T-helper 1 cell (primary cell): ENCODE measurements at regions not wholly inside any gene's neighbourhood (a gene's known extent, or its start where the extent isn't known, plus 50 kb on each side); places are given as distances from the start of the nearest gene placed in this dataset.
"Not testable (repeated sequence)": the region's sequence is repeated elsewhere in the genome, so short reads cannot be mapped to it uniquely, and the experiment has no call there.

ENCODE experiments used
- DNase-seq, 5 donors: peaks; one replicate each; pipeline ENCODE4 v3.0.0-alpha.2; 2012 to 2020

DNA sequence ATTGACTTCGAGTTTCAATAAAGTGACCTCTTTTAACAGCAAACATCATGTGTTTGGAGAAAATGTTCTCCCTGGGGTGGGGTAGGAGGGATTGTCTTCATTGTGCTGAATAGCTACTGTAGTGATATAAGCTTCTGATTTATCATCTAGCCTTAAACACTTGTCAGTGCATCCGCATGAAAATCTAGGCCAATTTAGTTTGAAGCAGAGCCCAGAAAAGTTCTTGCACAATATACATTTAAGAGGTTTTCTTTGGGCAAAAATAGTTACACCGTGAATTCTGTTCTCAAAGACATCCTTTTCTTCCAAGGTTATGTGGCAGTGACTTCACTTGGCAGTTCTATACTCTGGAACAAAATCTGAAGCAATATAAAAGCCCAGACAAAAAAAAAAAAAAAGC, 136.0 kb upstream of the IFNG-AS1 start:
- DNase-seq: no peak

DNA sequence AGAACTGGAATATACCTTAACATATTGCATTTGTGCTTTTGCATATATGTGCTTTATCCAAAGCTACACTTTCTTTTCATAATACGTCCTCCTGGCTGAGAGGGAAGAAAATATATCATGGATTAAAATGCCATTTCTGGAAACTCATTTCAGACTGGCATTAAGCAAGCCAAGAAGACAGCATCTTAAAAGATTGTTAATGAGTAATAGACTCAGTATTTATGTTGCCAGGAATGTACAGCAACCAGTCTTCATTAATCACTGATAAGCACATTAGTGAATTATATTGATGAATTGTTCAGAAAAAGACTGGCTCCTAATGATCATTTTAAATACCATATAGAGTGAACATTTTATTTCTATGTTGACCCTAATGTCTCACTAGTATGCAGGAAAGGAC, 134.9 kb upstream of the IFNG-AS1 start:
- no peak for DNase-seq

DNA sequence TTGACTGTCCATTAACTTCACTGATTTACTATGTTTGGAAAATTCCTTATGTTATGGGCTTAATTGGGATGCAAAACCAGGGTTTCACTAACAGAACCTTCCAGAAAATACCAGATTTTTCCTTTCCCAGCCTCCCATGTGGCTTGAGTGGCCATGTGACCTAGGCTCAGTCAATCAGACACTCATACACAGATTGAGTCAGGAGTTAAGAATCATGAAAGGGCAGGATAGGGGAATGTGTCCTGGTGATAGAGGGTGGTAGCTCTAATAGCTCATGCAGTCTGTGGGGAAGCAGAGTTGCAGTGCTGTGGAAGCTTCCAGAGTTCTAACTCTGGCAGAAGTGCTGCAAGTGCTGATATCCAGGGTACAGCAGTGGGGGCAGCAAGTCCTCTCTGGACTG, 134.1 kb upstream of the IFNG-AS1 start:
- DNase-seq: no peak

DNA sequence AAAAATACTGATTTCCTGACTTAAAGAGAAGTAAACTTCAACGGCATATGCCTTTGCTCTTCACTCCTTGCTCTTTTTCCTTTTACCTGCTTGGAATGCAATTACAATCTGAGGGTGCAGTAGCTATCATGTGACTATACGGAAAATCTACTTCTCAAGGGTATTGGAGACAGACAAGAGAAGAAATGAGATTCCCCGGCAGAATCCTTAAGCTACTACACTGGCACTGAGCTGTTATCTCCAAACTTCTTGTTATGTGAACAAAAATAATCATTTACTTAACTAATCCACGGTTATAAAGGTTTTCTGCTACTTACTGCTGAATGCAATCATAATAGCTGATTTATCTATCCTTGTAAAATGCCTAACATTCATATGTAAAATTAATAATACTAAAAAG, 118.0 kb upstream of the IFNG-AS1 start:
- no peak for DNase-seq

DNA sequence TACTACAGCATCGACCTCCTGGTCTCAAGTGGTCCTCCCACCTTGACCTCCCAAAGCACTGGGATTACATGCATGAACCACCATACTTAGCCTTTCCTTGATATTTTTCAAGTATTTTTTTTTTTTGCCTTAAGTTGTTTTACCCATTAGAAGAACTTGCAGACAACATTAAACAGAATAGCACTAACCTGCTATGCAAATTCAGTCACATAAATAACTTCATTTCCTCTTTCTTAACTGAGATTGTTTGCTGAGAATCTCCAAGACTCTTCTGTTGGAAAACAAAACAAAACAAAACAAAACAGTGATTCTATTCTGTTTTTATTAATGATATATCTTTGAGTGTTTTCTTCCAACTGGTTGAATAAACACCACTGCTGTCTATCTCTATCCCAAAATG, 115.9 kb upstream of the IFNG-AS1 start:
- no peak for DNase-seq

DNA sequence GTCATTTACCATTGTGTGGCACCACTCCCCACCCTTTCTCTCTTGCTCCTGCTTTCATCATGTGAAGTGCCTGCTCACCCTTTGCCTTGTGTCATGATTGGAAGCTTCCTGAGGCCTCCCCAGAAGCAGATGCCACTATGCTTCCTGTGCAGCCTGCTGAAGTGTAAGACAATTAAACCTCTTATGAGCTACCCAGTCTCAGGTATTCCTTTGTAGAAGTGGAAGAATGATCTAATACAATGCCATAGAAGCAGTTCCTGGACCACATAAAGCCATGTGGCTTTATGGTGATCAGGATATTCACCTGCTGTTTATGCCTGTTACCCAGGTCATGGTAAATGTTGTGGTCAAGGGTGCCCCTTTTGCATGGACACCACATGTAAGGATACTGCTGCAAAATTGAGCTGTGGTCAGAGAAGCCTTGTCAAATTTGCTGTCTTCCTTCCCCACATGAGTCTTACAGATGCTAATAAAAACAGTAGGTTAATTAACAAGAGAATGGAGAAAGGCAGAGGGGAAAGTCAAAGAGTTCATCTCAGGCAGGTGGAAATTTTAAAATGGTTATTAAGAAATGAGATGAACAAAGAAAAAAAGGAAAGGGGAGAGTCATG, 112.8 kb upstream of the IFNG-AS1 start:
- DNase-seq: no peak

DNA sequence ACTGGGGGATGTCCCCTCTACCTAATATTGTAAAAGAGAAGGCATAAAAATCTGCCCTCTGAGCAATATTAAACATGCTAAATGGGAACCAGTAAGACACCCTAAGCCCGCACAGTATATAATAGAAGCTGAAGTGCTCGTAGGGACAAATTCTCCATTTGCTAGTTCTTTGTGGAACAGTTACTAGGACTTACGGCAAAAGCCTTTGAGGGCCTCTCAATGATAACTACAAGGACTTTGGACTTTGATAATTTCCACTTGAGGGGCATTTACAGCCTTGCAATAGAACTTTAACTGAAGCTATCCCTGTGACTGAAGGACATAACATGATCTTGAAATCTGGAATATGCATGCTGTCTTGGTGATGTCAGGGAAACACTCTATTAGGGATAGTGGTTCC, 111.5 kb upstream of the IFNG-AS1 start:
- no peak for DNase-seq

DNA sequence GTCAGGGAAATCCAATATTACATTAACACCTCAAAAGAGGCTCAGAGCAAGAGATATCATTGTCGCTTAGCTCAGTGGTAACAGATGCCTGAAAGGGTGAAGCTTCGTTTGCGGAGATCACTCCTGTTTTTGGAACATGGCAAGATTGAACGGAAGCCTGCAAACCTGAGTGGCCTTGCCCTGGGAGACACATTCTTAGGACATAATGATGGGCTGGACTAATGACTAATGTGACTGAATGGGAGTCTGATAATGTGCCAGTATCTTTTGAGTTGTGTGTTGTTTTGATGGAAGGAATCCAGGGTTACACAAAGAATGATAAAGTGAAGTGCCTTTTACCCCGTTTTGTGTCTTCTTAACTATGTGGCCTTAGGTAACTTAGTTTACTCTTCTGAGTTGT, 109.3 kb upstream of the IFNG-AS1 start:
- no peak for DNase-seq

DNA sequence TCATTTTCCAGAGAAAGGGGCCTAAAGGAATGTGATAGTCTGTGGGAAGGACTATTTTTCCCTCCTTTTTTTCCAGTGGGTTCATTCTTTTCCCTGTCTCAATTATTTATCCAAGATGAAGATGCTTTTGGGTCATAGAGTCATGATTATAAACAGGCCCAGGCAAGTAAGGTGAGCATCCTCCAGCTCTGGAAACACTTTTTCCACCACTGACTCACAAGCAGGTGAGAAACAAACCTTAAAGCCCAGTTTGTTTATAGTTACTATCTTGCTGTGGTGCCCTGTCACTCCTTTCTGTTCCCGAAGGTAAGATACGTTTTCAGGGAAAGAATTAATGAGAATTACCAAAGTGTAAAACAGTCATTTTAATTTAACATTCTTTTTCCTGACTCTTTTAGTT, 107.7 kb upstream of the IFNG-AS1 start:
- no peak for DNase-seq

DNA sequence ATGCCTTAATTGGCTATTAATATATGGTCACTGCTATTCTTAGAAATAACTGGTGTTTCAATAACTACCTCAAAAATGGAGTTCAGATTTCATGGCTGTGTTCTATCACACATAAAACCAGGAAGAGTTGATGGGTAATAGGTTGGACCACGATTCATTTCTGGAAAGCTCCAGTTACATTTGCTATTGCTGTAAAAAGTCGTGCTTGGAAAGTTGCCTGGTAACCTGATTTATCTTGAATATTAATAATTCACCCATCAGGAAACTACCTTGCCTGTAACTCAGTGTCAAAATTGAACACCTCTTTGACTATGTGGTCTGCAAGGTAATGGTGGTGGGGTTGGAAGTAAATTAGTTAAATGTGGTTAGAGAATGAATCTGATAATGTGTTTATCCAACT, 104.7 kb upstream of the IFNG-AS1 start:
- no peak for DNase-seq

DNA sequence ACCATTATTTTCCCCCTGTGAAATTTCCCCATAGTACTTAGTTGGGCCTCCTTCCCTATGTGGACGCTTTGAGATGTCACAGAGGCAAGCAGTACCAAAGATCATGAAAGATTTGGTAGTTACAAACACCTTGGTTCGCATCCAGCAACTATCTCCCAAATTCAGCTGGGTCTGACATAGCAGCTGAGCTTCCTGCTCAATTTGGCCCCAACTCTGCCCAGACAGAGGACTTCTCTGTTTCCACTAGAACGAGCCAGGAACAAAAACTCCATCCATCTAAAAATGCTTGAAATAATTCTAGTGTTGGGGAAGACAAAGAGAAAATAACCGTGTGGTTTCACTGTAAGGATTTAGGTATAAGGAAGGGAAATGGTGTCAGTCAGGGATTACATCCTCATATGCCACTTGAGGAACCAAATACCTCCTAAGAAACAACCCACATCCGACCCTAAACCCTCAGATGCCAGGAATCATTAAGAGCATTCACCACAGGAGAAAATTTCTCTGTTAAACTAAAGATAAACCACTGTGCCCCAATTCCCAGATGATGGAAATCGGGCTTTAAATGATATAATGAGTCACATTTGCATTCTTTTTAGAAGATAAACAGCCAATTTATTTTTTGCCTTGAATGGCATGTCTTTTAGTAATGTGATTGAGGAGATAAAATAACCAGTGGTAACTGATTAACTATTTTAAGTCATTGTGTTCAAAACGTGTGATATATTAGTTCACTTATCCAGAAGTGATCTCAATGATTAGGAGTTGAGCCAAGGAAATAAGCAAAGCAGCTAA, 103.7 kb upstream of the IFNG-AS1 start:
- no peak for DNase-seq

DNA sequence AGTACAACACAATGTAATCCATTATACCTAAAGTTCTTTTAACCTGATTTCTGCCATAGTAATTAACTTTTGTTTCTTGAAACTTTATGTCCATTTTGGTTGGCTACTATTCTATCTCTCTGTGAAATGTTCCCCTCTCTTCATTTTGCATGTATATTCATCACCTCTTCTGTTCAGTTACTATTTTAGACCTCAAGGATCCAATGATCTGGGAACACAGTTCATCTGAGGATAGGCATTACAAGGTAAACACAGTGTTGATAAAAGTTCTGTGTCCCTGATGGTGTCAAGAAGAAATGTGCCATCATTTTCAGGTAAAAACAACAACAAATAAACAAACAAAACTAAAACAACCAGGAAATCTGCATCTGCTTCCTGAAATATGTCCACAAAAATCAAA, 102.2 kb upstream of the IFNG-AS1 start:
- no peak for DNase-seq

DNA sequence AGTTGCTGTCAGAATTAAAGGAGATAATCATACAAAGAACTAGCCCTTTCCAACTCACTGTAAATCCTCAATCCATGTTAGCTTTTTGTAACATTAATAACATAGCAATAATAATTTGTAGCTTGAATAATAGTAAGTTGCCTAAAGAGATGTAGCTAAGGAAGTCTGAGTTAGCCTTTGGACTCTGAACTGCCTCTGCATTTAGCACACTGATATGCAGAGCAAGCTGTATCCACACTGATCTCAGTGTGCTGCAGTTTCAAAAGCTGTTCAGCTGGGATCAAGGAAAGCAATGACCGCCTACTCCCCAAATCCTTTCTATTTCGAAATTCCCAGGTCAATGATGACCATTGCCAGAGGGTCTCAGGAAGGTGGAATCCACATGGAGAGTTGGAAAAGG, 99.3 kb upstream of the IFNG-AS1 start:
- no peak for DNase-seq

DNA sequence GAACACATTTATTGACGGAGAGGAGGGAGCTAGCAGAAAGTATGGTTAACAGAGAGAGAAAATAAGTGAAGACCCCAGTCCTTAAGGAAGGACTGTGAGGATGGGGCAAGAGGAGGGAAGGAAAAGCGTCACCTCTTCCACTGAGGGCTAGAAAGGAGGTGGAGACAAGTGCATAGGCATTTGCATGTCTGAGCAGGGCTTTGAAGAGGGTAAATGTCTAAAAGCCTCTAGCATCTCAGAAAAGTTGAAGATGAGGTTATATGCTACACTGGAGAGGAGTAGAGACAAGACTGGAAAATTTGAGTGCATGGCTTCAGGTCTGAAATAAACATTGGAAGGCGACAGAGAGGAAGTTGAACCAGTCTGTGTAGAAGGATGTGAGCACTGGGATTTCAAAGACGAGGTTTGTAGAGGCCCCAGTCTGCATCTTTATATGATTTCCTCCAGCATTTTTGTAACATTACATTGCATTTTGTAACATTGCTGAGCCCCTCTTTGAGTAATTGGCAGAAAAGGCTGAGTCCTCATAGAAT, 98.5 kb upstream of the IFNG-AS1 start:
- no peak for DNase-seq

DNA sequence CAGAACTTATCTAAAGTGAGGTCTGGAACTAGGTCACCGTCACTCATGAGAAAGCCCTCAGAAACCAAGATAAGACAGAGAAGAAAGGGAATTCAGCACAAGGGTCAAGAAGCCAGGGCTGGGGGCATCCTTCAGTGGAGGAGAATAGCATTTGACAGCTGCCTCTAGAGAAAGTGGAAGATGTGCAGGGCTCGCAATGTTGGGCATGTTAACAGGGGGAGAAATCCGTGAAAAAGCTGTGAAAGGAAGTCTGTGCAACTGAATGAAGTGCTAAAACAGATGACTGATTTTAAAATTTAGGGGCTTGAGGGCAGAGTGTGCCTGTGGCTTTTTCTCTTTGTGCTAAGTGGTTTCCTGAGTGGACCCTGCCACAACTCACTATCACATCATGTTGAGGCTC, 97.7 kb upstream of the IFNG-AS1 start:
- no peak for DNase-seq

DNA sequence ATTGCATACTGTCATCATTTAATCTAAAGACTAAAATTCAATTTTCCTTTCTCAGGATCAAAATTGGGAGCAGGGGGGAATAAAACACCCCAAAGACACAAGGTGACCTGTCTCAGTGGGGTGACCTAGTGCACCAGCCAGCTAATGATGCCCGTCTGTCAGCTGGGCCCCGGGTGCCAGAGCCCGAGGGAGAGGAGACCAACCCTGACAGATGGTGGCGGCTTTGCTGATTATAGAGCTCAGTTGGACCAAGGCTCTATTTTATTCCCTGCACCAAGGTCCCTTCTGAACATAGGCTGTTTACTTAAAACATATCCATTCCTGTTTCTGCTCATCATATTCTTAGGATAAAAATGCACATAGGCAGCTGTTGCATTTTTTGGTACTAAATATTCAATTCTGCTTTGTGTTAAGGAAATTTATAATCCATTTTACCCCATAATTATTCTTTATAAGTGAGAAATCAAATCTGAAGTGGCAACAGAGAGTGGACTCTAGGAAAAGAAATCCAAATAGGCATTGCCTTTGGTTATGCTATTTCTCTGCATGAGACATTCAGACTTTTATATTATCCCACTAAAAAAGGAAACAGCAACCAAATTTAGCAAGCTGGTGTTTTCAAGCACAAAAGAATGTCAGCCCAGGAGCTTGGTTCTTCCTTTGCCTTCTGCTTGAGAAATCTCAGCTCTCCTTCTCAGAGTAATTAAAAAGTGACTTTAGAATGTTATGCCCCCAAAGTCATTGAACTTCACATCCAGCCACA, 96.8 kb upstream of the IFNG-AS1 start:
- DNase-seq: no peak

DNA sequence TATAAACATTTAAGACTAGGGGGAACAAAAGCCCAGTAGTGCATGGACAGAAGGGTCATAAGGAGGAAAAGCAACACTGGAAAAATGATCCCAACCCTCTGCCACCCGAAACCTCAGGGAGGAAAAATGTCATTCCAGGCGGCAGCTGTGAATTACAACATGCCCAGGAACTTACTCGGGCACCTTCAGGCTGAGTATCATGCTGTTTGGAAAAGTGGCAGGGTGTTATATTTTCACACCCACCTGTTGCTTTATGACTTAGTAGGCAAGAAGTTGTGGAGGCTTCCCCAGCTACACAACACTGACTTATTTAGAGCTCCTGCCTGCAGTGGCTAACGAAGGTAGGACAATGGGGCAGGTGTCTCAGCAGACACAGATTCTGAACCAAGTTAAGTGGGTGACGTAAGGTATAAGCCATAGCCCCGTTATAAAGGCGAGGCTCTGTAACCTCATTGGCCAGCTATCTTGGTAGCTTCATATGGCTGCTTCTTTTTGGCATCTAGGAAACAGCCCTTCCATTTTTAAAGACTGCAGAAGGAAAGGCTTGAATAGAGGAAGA, 96.1 kb upstream of the IFNG-AS1 start:
- DNase-seq: no peak

DNA sequence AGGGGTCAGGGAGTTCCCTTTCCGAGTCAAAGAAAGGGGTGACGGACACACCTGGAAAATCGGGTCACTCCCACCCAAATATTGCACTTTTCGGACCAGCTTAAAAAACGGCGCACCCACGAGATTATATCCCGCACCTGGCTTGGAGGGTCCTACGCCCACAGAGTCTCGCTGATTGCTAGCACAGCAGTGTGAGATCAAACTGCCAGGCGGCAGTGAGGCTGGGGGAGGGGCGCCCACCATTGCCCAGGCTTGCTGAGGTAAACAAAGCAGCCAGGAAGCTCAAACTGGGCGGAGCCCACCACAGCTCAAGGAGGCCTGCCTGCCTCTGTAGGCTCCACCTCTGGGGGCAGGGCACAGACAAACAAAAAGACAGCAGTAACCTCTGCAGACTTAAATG, 88.8 kb upstream of the IFNG-AS1 start:
- DNase-seq: not testable (repeated sequence)

DNA sequence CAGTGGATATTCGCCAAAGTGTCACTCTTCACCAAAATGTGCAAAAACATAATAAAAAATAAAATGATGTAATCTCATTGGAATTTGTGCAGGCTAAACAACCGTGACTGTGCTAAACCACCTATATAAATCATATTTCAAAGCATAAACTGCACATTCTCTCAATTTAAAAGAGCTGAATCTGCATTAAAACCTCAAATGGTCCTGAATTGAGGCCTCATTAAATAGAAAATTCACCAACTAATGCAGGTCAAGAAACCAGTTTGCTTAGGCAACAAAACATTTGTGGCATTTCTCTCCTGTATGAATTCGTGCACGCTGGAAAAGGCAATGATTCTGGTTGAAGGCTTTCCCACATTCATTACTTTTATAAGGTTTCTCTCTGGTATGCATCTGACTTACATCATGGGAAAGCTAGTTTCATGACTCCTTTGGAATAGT, 80.1 kb upstream of the IFNG-AS1 start:
- DNase-seq: no peak

DNA sequence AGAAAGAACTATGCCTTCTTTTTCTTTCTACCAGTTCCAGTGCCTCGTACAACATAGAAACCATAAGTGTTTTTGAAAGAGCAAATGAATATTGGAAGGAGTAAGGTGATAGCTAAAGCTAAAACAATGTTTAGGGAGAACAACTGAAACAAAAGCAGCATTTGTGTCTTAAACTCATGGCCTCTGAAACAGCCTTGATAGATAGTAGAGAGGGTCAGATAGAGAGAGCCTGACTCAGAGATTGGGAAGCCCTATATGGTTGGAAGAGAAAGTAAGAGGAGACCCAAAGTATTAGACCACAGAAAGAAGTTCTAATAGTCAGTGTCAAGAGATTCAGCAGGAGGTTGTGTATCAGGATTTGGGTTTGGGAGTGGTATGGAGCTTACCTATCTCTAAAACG, 79.6 kb upstream of the IFNG-AS1 start:
- no peak for DNase-seq

DNA sequence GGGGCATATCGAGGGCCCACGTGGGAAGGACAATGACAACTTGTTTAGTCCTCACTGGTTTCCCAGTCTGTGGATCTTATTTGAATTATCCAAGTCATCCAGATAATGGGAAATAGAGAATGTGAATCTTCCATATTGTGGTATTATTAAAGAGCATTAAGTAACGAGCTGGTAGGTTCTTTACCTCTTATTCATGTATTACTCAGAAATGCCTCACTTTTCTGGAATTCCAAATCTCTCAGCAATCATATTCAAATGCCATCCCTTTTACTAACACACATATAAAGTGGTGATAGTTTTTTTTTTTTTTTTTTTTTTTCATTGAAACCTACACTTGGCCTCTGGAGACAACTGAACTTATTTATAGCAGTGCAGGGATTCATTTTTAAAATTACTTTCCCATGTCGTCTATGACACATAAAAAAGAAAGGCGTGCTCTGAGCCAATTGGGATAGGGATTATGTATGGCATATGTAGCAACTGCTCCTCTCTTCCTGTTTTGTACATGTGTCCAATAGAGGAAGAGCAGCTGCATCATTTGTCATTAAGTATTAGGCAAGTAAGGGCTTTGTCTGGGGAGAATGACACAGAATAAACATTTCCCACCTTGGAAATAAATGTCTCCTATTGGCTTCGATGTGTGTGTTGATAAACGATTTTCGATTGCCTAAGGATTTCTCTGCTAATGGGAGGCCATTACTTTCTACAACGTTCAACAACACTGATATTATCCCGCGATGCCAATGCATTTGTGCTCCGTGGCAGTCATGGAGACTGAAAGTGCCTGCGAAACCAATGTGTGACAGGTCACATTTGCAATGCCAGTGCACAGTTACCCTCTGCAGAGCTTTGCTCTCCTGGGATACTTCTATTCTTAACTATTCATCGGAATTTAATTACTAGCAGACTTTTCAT, 78.6 kb upstream of the IFNG-AS1 start:
- DNase-seq: no peak

DNA sequence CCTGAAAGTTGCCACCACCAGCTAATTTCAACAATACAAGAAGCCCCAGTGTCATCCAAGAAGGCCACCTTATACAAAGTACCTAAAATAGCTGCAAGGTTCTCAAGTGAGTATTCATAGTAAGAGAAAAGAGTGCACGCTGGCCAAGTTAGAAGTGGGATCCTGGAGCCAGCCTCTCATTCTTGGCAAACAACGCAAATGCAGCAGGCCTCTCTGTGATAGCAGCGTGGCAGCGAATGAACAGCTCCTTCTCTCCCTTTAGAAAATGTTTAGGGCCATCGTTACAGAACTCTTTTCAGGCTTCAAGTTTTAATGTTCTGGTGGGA, 78.0 kb upstream of the IFNG-AS1 start:
- no peak for DNase-seq
